ENCODE measurements at regions not wholly inside any gene's neighbourhood (a gene's known extent, or its start where the extent isn't known, plus 50 kb on each side); places are given as distances from the start of the nearest gene placed in this dataset.

GRCh38 chr14:101247842-101248725 lies 313.2 kb upstream of the DIO3 start:
- ATAC-seq (ENCODE audit: low read depth in 2 of 2) (no peak), DNase-seq (no peak)
- no peak overlapping the region for H3K4me3 Mint-ChIP-seq
- peaks cover 0 to 6% (median 0%) of the 10 kb centered on the region in 7 donors for H3K9me3 Mint-ChIP-seq
- H3K27ac Mint-ChIP-seq: peak overlapping the region in 1 of 6 donors; percentile 72
- peaks cover 0 to 10% (median 4%) of the 10 kb centered on the region in 3 donors for H3K27me3 Mint-ChIP-seq
- H3K4me1 Mint-ChIP-seq: peaks cover 0 to 3% (median 0%) of the 10 kb centered on the region in 3 donors
- no peaks in the 10 kb centered on the region for H3K36me3 Mint-ChIP-seq

DNA sequence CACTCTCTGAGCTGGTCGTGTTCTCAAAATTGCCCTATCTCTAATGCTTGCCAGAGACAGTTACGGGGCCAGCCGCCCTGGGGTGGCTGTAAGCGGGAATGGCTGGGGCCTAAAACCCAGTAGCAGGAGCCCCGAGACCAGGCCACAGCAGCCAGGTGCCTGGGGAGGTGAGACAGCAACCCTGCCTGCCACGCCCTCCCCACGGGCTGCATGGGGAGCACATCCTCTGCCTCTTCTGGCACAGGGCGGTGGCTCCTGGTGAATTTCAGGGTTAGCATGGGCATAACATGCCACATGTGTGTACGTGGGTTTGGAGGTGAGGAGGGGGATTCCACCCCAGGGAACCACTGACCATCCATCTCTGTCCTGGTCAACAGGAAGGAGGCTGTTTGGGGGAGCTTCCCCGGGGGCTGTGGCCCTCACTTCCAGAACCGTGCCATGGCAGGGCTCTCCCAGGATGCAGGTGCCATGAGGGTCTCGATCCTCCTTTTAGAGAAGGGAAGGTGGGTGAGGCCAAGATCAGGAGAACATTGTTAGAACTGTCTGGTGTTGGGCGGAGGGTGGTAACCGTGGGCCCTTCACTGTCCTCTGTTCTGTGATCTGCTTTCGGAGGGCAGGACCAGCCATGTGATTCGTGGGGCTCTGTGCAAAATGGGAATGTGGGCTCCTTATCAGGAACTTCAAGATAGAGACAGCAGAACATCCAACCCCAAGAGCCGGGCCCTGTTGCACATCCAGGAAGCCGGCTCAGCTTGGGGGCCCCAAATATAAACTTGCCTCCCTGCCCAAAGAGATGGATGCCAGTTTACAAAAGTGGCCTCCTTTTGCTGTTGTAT lies 312.2 kb upstream of the DIO3 start:
- DNase-seq (no peak), ATAC-seq (ENCODE audit: low read depth in 2 of 2) (no peak)
- peaks cover 0 to 5% (median 4%) of the 10 kb centered on the region in 3 donors for H3K27me3 Mint-ChIP-seq
- H3K4me1 Mint-ChIP-seq: peaks cover 0 to 3% (median 0%) of the 10 kb centered on the region in 3 donors
- no peak overlapping the region for H3K27ac Mint-ChIP-seq
- no peaks in the 10 kb centered on the region for H3K36me3 Mint-ChIP-seq
- peaks cover 0 to 5% (median 0%) of the 10 kb centered on the region in 7 donors for H3K9me3 Mint-ChIP-seq
- H3K4me3 Mint-ChIP-seq: no peak overlapping the region

GRCh38 chr14:101249676-101250036 lies 311.6 kb upstream of the DIO3 start:
- H3K27ac Mint-ChIP-seq: no peak overlapping the region
- peaks cover 0 to 5% (median 0%) of the 10 kb centered on the region in 7 donors for H3K9me3 Mint-ChIP-seq
- peaks cover 0 to 3% (median 0%) of the 10 kb centered on the region in 3 donors for H3K4me1 Mint-ChIP-seq
- DNase-seq (no peak), ATAC-seq (ENCODE audit: low read depth in 2 of 2) (no peak)
- H3K27me3 Mint-ChIP-seq: peaks cover 0 to 5% (median 4%) of the 10 kb centered on the region in 3 donors
- H3K4me3 Mint-ChIP-seq: no peak overlapping the region
- no peaks in the 10 kb centered on the region for H3K36me3 Mint-ChIP-seq

- no peak overlapping the region for H3K27ac Mint-ChIP-seq
- DNase-seq (no peak), ATAC-seq (ENCODE audit: low read depth in 2 of 2) (no peak)
- H3K4me3 Mint-ChIP-seq: no peak overlapping the region
- H3K36me3 Mint-ChIP-seq: no peaks in the 10 kb centered on the region
- H3K9me3 Mint-ChIP-seq: peaks cover 0 to 5% (median 0%) of the 10 kb centered on the region in 7 donors
- peaks cover 0 to 3% (median 0%) of the 10 kb centered on the region in 3 donors for H3K4me1 Mint-ChIP-seq
- peaks cover 0 to 5% (median 4%) of the 10 kb centered on the region in 3 donors for H3K27me3 Mint-ChIP-seq
These were observed 310.9 kb upstream of the DIO3 start for GRCh38 chr14:101250336-101250947.

DNA sequence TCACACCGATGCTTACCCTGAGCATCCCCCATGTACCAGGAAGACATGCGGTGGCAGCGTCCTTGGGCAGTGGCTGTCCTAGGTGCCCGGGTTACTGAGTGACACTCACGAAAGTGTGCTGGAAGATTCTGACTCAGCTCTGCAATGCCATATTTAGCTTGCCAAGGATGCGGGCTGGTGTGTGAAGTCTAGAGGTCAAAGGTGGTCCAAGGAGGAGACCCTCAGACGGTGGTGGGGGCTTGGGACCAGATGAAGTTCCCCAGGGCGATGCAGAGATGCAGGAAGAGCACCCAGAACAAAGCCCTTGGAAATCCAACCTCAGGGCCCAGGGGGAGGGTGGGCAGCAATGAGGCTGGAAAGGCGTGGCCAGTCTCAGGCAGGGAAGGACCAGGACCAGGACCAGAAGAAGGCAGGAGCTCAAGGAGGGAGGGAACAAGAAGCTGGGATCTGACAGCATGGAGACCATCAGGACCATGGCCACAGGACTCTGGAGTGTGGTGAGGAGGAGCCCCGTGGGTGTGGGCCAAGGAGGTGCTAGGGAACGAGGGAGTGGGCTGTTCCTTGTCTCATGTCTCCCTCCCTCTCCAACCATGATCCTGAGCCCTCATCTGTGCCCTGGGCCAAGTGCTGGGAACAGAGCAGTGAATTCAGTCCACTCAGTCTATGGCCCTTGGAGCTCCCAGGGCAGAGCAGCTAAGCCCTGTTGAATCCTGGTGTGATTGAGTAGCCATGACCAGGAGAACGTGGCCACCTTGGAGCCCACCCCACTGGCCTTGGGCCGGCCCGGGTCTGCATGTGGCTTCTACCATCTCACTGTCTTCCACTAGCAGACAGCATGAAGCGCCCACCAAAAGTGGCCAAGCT lies 310.1 kb upstream of the DIO3 start:
- DNase-seq: no peak
- Mint-ChIP-seq H3K4me3 (no peak overlapping the region), H3K4me1 (peaks cover 0 to 3% (median 0%) of the 10 kb centered on the region in 3 donors), H3K27me3 (peaks cover 4 to 5% (median 5%) of the 10 kb centered on the region in 3 donors), H3K27ac (no peak overlapping the region), H3K9me3 (peaks cover 0 to 6% (median 0%) of the 10 kb centered on the region in 7 donors), H3K36me3 (no peaks in the 10 kb centered on the region)
- no peak for ATAC-seq (ENCODE audit: low read depth in 2 of 2)

GRCh38 chr14:101251812-101252442 lies 309.4 kb upstream of the DIO3 start:
- peaks cover 0 to 6% (median 0%) of the 10 kb centered on the region in 7 donors for H3K9me3 Mint-ChIP-seq
- no peak overlapping the region for H3K4me3 Mint-ChIP-seq
- peaks cover 0 to 3% (median 0%) of the 10 kb centered on the region in 3 donors for H3K4me1 Mint-ChIP-seq
- H3K27ac Mint-ChIP-seq: no peak overlapping the region
- DNase-seq (no peak), ATAC-seq (ENCODE audit: low read depth in 2 of 2) (no peak)
- peaks cover 4 to 6% (median 5%) of the 10 kb centered on the region in 3 donors for H3K27me3 Mint-ChIP-seq
- H3K36me3 Mint-ChIP-seq: no peaks in the 10 kb centered on the region

GRCh38 chr14:101252443-101253214 lies 308.7 kb upstream of the DIO3 start:
- Mint-ChIP-seq H3K27ac (no peak overlapping the region), H3K36me3 (no peaks in the 10 kb centered on the region), H3K4me1 (peaks cover 0 to 3% (median 0%) of the 10 kb centered on the region in 3 donors), H3K27me3 (peaks cover 4 to 6% (median 5%) of the 10 kb centered on the region in 3 donors), H3K4me3 (no peak overlapping the region), H3K9me3 (peaks cover 0 to 6% (median 0%) of the 10 kb centered on the region in 7 donors)
- DNase-seq (no peak), ATAC-seq (ENCODE audit: low read depth in 2 of 2) (no peak)

GRCh38 chr14:101253948-101254347 lies 307.3 kb upstream of the DIO3 start:
- DNase-seq (no peak), ATAC-seq (ENCODE audit: low read depth in 2 of 2) (no peak)
- Mint-ChIP-seq H3K4me1 (peaks cover 0 to 3% (median 0%) of the 10 kb centered on the region in 3 donors), H3K27ac (peak overlapping the region in 2 of 6 donors; percentile 2 to 33), H3K9me3 (peaks cover 0 to 6% (median 0%) of the 10 kb centered on the region in 7 donors), H3K36me3 (no peaks in the 10 kb centered on the region), H3K4me3 (no peak overlapping the region), H3K27me3 (peaks cover 4 to 6% (median 5%) of the 10 kb centered on the region in 3 donors)

- Mint-ChIP-seq H3K27me3 (peaks cover 0 to 6% (median 0%) of the 10 kb centered on the region in 3 donors), H3K4me1 (peaks cover 0 to 3% (median 0%) of the 10 kb centered on the region in 3 donors), H3K27ac (no peak overlapping the region), H3K4me3 (no peak overlapping the region), H3K9me3 (peaks cover 0 to 2% (median 0%) of the 10 kb centered on the region in 7 donors), H3K36me3 (no peaks in the 10 kb centered on the region)
- ATAC-seq (ENCODE audit: low read depth in 2 of 2) (no peak), DNase-seq (no peak)
These were observed 306.2 kb upstream of the DIO3 start for GRCh38 chr14:101254805-101255764.

DNA sequence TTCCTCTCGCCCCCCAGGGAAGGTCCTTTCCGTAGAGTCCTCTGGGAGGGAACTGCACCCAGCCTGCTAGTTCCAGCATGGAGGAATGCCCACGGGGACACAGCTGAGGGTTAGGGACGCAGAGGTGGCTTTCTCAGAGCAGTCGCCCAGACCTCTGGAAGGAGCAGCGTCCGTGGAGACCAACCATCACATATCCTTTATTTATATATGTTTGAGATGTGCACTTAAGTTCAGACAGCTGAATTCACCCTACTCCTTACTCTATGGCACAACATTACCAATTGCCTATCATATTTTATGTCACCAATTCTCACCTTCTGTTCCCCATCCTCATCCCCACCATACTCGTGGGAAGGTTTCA lies 305.6 kb upstream of the DIO3 start:
- Mint-ChIP-seq H3K36me3 (no peaks in the 10 kb centered on the region), H3K4me1 (peaks cover 0 to 3% (median 0%) of the 10 kb centered on the region in 3 donors), H3K4me3 (no peak overlapping the region), H3K9me3 (peaks cover 0 to 2% (median 0%) of the 10 kb centered on the region in 7 donors), H3K27me3 (peaks cover 0 to 6% (median 5%) of the 10 kb centered on the region in 3 donors), H3K27ac (no peak overlapping the region)
- DNase-seq: no peak
- ATAC-seq (ENCODE audit: low read depth in 2 of 2): no peak

GRCh38 chr14:101256266-101256665 lies 305.0 kb upstream of the DIO3 start:
- no peak for ATAC-seq (ENCODE audit: low read depth in 2 of 2)

More at GRCh38 chr14:101256266-101256665, 305.0 kb upstream of the DIO3 start:
- peaks cover 0 to 3% (median 0%) of the 10 kb centered on the region in 3 donors for H3K4me1 Mint-ChIP-seq
- no peaks in the 10 kb centered on the region for H3K36me3 Mint-ChIP-seq
- peaks cover 0 to 2% (median 0%) of the 10 kb centered on the region in 7 donors for H3K9me3 Mint-ChIP-seq
- no peak overlapping the region for H3K4me3 Mint-ChIP-seq
- H3K27me3 Mint-ChIP-seq: peaks cover 0 to 6% (median 5%) of the 10 kb centered on the region in 3 donors
- no peak for DNase-seq
- H3K27ac Mint-ChIP-seq: peak overlapping the region in 1 of 6 donors; percentile 6

All from naive B cell (primary cell).